SHP77 treated with DMSO at 0.1 percent for 48 hours (cell line): ENCODE measurements at regions not wholly inside any gene's neighbourhood (a gene's known extent, or its start where the extent isn't known, plus 50 kb on each side); places are given as distances from the start of the nearest gene placed in this dataset.

Experiments
- DNase-seq: peaks from one replicate; lab custom pipeline; 2025; lab: John Stamatoyannopoulos, UW

DNA sequence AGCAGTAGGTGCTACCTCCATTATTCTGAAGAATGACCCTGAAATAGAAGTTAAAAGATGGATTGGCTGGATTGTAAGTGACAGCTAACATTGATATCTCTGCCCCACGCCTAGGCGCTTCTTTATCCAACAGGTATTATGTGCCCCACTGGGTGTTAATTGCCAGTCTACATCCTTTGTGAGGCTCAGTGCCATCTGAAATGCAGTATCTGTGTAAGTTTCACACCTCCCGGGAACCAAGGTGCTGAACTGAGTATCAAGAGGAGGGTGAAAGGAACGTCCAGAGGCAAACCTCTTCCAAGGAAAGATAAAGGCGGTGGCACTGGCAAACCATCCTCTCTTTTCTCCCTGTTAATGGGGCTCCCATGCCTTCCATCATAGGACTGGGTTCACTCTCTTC is 181.1 kb upstream of the UBL3 start:
- no peak for DNase-seq

DNA sequence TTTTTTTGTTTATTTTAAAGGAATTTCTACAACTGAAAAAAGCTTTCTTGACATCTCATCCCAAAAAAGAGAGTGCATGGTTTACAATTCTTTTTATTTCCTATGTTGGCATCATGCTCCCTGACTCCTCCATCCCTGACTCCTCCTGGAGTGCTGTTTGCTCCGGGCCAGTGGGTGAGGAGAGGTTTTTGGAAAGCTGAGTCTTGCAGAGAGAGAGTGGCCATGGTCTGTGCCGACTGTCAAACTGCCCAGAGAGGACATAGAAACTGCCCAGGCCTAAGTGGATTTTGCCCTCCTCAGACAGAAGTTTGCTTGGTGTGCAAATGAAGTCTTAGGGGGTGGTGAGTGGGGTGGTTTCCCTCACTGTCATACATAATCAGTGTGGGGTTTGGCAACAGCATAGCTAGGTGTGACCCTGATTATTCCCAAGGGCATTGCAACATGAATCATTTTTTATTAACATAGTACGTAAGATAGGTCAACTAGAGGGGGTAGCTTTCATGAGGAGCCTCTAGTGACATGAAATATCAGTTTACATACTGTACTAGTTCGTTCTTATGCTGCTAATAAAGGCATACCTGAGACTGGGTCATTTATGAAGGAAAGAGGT is 179.8 kb upstream of the UBL3 start:
- DNase-seq: no peak

DNA sequence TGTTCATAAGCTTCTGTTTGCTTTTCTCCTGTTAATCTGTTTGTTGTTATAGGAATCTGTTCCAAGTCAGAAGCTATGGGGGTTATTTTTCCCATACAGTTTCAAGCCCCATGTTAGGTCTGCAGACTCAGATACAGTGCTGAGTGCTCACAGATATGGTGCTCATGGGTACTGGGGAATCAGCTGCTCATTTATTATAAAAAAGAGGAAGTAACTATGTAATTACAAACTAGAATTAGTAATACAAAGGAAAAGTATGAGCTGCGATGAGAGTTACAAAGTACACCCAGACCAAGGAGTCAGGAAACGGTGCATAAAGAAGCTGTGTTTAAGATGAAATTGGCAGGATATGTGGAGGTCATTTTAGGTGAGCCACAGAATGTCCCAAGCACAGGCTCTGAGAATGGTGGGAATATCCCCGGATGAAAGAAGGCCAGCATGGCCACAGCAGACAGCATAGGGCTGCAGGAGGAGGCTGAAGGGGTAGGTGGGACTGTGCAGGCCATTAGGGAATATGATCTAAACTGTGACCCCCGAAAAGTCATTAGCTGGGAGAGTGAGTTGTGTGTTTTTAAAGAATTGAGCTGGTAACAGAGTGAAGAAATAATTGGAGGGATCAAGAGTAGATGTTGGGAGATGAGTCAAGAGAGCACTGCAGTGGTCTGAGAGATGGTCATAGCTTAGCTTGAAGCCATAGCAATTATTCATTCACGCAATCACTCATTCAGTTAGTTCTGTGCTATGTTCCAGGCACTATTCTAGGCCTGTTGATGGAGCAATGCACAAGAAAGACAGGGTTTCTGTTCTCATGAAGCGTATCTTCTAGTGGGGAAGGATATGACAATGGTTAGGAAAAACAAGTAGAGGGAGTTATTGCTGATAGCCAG is 177.4 kb upstream of the UBL3 start:
- no peak for DNase-seq

DNA sequence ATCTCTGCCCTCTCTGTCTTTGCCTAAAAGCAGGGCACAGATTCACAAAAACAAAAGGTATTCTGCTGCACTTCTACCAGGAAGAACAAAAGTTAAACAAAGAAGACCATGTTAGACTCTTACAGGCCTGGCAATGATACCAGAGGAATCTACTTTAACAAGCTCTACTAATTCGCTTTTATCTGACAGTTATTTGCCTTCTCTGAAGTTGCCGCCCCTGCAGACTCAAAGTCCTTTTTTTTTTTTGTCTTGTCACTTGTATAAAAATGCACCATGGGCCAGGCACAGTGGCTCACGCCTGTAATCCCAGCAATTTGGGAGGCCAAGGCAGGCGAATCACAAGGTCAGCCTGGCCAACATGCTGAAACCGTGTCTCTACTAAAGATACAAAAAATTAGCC is 176.5 kb upstream of the UBL3 start:
- no peak for DNase-seq

DNA sequence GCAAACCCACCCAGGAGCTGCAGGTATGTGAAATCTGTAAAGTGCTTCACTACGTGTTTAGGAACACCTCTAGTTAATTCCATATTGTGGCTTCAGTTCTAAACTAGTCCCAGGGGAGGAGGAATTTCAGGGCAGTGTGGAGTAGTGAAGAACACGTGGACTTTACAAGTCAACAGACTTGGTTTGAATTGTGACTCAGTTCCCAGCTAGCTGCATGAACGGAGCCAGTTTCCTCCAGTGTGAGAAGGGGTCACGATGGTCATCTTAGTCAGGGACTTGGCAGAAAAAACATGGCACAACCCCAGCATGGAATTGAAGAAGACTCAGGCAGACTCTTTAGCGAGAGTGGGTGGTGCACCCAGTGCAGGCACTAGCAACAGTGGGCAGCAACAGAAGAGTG is 175.7 kb upstream of the UBL3 start:
- DNase-seq: no peak

DNA sequence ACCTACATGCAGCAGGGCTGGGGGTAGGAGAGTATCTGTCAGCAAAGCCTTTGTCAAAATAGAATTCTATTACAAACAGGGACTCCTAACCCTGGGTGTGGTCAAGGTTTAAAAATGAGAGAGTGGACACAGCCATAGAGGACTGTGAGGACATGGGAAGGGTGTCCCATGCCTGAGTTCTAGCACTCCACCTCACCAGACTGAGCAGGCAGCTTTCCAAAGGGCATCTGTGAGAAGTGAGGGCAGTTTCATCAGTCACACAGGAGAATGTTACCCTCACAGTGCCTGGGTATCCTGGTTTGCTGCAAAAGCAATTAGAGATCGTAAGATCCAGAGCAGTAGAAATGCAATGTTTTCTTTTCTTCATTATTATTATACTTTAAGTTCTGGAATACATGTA is 174.9 kb upstream of the UBL3 start:
- no peak for DNase-seq

DNA sequence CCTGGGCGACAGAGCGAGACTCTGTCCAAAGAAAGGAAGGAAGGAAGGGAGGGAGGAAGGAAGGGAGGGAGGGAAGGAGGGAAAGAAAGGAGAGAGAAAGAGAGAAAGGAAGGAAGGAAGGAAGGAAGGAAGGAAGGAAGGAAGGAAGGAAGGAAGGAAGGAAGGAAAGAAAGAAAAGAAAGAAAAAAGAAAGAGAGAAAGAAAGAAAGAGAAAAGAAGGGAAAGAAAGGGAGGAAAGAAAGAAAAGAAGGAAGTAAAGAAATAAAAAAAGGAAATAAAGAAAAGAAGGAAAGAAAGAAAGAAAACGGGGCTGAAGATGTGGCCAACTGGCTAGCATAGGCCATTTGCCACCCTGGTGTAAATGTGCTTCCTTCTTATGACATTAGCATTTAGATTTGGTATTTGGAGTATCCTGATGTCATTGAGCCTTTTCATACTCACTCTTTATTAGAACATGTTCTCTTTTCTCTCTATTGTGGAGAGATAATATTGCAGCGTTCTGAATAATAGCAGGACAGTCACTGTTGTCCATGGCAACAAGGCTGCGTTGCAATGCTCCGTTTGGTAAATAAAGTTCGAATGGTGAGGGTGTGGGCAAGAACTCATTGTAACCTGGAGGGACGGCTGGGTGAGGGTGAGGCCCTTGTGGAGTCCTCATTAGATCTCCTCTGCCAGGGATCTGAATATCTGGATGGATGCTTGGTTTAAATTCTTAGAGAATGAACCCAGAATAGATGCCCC is 173.9 kb upstream of the UBL3 start:
- no peak for DNase-seq

DNA sequence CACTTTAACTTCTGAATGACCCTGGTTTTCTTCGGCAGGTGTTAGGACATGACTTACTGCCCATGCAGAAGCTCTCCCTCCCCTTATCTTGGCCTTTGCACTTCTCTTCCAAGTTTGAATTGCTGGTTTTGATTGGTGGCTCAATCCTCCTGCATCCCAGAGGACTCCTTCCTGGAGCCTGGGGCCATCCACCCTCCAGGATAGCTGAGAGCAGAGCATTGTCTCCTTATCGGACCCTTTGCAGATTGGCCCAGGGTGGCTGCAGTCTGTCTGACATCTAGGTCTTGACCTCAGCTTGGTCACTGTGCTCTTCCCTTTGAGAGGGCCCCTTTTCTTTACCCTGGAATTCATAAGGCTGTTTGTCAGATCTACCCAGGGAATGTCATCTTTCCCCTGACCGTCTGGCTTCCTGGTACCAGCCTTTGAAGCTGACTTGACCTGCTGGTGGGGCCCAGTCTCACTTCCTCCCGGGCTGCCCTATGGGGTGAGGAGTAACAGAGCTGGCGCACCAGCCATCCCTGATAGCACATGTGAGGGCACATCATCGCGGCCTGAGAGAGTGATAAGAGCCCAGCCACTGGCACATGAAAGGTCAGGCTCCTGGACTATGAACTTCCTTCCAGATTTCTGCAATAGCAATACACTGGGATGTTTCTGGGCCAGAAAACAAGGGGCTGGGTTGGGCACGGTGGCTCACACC is 172.9 kb upstream of the UBL3 start:
- DNase-seq: no peak

DNA sequence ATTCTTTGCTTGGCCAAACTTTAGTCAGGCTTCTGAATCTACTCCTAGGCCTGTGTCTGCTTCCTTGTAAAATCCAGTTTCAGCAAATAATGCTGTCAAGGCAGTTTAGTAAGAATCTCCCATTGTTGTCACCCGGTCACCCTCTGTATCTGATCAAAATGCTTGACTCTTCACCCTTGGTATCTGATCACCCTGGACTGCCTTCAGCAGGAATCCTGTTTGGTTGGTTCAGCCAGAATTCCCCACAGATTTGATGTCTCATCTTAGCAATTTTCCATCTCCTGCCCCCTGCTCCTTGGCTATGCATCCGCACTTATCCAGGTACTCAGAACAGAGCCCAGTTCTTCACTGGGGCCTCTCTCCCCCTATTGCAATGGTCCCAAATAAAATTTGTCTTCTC is 172.4 kb upstream of the UBL3 start:
- no peak for DNase-seq

DNA sequence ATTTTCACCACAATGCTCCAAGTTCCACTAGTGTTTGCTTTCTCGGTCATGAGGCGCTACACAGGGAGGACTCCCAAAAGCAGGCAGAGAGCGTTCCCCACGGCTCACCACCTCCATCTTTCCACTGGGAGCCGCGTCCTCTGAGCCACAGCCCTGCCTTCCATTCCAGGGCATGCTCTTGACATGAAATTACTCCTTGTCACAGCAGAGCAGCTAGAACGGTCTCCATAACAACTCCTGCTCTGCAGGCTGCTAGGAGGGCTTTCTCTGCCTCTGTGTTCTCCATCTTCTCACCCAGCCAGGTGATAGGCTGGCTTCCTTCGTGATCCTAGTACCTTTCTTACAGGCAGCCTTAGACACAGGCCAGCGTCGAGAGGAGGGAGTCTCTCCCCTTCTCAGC is 171.8 kb upstream of the UBL3 start:
- DNase-seq: no peak

DNA sequence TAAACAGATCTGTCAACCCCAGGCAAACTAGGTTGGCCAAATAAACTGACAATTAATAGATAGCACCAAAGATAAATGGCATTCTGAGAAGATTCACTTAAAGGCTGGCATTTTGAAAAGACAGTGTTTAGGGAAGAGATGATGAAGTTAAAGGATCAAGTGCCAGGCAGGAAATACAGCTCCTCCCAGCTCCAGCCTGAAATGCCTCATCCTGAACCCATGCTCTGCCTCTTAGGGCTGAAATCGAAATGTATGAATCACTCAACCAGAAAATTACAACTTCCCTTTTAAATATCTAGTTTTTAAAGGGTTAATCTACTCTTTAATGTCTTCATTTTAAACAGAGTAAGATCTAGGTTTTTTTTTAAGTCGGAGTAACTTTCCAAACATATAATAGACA is 171.2 kb upstream of the UBL3 start:
- DNase-seq: no peak

DNA sequence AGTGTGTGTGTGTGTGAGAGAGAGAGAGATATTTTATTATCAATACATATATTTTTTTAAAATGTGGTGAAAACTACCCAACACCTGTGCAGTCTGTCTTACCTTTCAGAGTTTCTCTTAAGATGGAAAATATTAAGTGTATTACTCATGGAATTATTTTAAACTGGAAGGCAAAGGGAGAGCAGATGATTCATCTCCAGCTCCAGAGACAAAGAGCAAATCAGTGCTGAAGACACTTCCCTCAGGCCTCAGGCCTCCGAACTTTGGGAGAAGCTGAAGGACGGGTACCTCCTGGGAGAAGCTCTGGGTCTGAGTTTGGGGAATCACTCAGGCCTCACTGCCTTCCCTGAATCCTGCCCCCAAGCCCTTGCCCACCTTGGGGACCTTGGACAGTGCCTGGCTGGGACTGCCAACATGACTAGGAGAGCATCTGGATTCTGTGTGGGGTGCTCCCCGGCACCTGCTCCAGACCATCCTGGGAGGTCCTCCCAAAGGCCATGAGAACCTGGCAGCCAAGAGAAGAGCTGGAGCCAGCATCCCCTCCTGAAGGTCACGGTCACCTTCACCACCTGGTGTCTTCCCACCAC is 170.4 kb upstream of the UBL3 start:
- no peak for DNase-seq

DNA sequence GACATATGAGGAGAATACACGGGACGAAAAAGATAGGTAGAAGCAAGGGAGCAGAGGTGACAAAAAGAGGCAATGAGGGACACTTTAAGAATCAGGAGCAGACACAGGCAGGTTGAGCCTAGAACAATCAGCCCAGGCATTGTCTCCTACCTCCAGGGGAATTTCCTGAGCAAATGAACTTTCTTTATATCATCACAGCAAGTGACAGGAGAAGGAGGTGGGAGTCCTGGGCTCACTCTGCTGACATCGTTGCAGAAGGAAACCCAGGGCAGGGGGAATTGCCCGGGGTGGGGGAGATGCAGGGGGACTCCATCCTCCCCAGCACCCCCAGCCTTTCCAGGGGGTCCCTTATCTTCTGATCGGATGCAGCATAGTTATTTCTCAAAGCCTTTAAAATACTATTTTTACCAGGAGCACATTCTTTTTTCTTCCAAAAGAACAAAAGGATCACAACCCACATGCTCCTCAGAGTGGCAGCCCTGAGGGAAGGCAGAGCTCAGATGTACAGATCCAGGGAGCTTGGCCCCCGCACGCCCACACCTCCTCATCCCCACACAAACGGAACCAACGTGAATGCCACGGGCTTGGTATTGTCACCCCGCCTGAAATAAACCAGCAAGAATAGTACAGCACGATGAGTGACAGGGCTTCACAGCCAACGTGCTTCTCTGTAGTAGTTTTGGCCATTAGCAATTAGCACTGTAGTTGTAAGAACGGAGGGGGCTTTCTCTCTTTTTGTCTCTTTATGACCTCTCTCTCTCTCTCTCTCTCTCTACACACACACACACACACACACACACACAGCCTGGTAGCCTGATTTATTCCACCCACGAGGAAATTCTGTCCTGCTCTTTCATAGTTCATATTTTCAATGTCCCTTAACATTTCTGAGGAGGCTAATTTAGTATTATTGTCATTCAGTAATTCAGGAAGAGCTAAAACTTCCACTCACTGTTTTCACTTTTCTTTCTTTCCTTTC is 169.5 kb upstream of the UBL3 start:
- DNase-seq: no peak

DNA sequence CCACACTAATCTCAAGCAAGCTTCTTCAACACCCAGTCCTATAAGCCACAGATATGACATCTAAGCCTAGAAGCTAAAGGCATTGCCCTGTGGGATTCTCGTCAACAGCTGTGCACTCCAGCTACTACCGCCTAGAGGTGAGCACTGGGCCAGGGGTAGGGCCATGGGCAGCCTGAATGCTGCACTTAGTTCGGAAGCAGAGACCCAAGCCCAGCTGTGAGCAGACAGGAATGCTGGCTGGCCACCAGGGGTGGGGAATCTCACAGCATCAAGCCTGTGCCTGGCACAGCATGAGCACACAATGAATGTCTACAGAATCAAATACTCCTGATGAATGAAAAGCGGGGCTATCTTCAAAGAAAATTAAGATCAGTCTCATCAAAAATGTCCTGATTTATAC is 167.5 kb upstream of the UBL3 start:
- no peak for DNase-seq

DNA sequence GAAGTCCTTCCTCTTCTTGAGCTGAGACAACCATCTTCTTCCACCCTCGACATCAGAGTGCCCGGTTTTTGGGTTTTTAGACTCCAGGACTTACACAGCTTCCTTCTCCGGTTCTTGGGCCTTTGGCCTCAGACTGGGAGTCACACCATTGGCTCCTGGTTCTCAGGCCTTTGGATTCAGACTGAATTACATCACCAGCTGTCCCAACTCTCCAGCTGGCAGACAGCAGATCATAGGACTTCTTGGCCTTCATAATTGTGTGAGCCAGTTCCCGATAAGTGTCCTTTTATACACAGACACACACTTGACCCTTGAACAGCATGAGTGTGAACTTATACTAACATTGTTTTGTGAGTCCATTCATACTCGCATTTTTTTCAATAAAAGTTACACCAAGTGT is 166.0 kb upstream of the UBL3 start:
- DNase-seq: no peak

DNA sequence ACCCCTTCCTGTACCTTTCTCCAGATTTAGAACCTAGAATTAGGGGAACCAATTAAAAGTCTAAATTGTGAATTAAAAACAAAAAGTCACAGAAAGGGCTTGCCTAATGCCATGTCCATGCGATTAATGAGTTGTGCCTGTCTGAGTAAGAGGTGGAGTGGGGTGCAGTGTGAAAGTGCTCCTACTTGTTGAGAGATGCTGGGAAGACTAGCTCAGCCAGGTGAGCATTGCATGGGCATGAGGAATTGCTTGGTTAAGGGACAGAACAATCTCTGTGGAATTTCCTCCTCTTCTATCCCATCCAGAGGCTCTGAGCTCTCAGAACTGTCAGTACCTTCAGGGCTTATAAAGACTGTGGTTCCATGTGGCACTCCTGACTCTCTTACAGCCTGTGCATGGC is 159.0 kb upstream of the UBL3 start:
- no peak for DNase-seq

DNA sequence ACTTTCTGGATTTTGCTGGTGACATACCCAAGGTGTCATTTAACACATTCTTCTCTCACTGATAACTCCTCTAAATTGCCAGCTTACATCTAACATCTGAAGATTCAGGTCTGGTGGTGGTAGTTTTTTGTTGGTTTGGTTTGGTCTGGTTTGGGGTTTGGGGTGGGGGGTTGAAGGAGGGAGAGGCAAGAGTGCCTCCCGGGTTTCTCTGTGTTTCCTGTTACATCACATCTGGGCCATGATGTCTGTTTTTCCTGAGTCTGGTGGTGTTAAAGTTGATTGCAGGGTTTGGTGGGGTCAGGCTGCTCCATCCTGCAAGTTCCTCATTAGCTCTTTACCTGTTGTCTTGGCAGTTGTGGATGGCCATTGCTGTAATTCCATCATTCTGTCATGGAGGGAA is 155.8 kb upstream of the UBL3 start:
- DNase-seq: no peak

DNA sequence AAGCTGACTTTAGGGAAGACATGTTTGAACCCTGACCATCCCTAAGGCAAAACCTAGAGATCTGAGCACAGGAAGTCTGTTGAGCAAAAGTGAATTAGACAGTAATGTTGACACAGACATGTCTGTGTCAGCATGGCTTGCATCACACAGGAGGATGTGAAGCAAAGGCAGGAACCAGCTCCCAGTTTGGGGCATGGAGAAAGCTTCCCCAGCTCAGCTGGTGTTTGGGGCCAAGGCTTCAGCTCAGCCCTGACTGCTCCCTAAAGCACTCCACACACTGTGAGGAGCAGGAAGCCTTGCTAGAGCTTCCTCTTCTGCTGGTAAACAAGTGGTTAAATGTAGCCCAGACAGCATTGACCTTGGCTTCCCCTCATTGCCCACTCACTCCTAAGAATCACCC is 153.8 kb upstream of the UBL3 start:
- DNase-seq: no peak

DNA sequence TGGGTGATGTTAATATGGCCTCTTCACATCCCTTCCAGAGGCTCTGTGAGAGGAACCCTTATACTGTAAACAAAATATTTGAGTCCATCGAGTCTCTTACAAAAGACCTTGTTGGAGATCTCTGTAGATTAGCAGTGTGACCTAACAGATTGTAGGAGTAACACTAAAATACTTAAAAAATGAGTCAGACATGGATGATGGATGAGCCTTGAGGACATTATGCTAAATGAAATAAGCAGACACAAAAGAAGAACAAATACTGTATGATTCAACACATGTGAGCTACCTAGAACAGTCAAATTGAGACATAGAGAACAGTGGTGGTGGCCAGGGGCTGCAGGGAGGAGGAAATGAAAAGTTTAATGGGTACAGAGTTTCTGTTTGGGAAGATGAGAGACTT is 152.2 kb upstream of the UBL3 start:
- DNase-seq: no peak

DNA sequence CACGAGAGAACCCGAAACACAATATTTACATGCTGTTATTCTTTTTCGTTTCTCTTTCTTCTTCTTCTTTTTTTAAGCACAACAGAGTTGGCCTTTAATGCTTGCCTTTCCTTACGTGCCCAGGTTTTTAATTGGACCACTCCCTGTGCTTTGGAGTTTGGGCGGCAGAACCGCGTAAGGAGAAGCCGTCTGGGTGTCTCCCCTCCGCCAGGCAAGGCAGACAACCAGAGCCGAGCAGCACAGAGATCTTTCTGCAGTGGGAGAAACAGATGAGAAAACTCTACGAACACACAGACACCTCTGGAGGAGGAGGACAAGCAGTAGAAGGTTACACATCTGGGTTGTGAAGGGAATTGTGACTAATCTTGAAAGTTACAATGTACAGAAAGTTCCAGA is 150.0 kb upstream of the UBL3 start:
- DNase-seq: no peak
